ENCODE measurements at regions not wholly inside any gene's neighbourhood (a gene's known extent, or its start where the extent isn't known, plus 50 kb on each side); places are given as distances from the start of the nearest gene placed in this dataset.
"Not testable (repeated sequence)": the region's sequence is repeated elsewhere in the genome, so short reads cannot be mapped to it uniquely, and the experiment has no call there.

GRCh38 chr10:129170812-129171211 is 296.2 kb upstream of the MGMT start:
- DNase-seq (ENCODE audit: low read depth in 1 of 2, low spot score in 1 of 2) = no peak

- no peak for DNase-seq (ENCODE audit: low read depth in 1 of 2, low spot score in 1 of 2)
Observed at GRCh38 chr10:129171812-129172211, 295.2 kb upstream of the MGMT start.

- no peak for DNase-seq (ENCODE audit: low read depth in 1 of 2, low spot score in 1 of 2)
Observed at GRCh38 chr10:129174232-129175014, 292.6 kb upstream of the MGMT start.

- no peak for DNase-seq (ENCODE audit: low read depth in 1 of 2, low spot score in 1 of 2)
Observed at GRCh38 chr10:129179245-129179971, 287.6 kb upstream of the MGMT start.

- no peak for DNase-seq (ENCODE audit: low read depth in 1 of 2, low spot score in 1 of 2)
Observed at GRCh38 chr10:129179972-129180678, 286.9 kb upstream of the MGMT start.

GRCh38 chr10:129184196-129184595 is 282.8 kb upstream of the MGMT start:
- no peak for DNase-seq (ENCODE audit: low read depth in 1 of 2, low spot score in 1 of 2)

- no peak for DNase-seq (ENCODE audit: low read depth in 1 of 2, low spot score in 1 of 2)
Observed at GRCh38 chr10:129187331-129187730, 279.7 kb upstream of the MGMT start.

GRCh38 chr10:129191797-129192196 is 275.2 kb upstream of the MGMT start:
- DNase-seq (ENCODE audit: low read depth in 1 of 2, low spot score in 1 of 2) = no peak

GRCh38 chr10:129192344-129193128 is 274.5 kb upstream of the MGMT start:
- DNase-seq (ENCODE audit: low read depth in 1 of 2, low spot score in 1 of 2) = no peak

GRCh38 chr10:129193148-129193547 is 273.9 kb upstream of the MGMT start:
- no peak for DNase-seq (ENCODE audit: low read depth in 1 of 2, low spot score in 1 of 2)

- no peak for DNase-seq (ENCODE audit: low read depth in 1 of 2, low spot score in 1 of 2)
Observed at GRCh38 chr10:129194181-129194870, 272.7 kb upstream of the MGMT start.

GRCh38 chr10:129199826-129200225 is 267.2 kb upstream of the MGMT start:
- no peak for DNase-seq (ENCODE audit: low read depth in 1 of 2, low spot score in 1 of 2)

- DNase-seq (ENCODE audit: low read depth in 1 of 2, low spot score in 1 of 2) = no peak
Observed at GRCh38 chr10:129203819-129204218, 263.2 kb upstream of the MGMT start.

- DNase-seq (ENCODE audit: low read depth in 1 of 2, low spot score in 1 of 2) = no peak
Observed at GRCh38 chr10:129207297-129207696, 259.7 kb upstream of the MGMT start.

- no peak for DNase-seq (ENCODE audit: low read depth in 1 of 2, low spot score in 1 of 2)
Observed at GRCh38 chr10:129210876-129211275, 256.2 kb upstream of the MGMT start.

- DNase-seq (ENCODE audit: low read depth in 1 of 2, low spot score in 1 of 2) = no peak
Observed at GRCh38 chr10:129213256-129213655, 253.8 kb upstream of the MGMT start.

GRCh38 chr10:129213996-129214395 is 253.0 kb upstream of the MGMT start:
- not testable (repeated sequence) for DNase-seq (ENCODE audit: low read depth in 1 of 2, low spot score in 1 of 2)

GRCh38 chr10:129219364-129219763 is 247.7 kb upstream of the MGMT start:
- DNase-seq (ENCODE audit: low read depth in 1 of 2, low spot score in 1 of 2) = no peak

- no peak for DNase-seq (ENCODE audit: low read depth in 1 of 2, low spot score in 1 of 2)
Observed at GRCh38 chr10:129222436-129222835, 244.6 kb upstream of the MGMT start.

GRCh38 chr10:129223363-129223762 is 243.7 kb upstream of the MGMT start:
- DNase-seq (ENCODE audit: low read depth in 1 of 2, low spot score in 1 of 2) = no peak

GRCh38 chr10:129224065-129224464 is 243.0 kb upstream of the MGMT start:
- no peak for DNase-seq (ENCODE audit: low read depth in 1 of 2, low spot score in 1 of 2)
